Calu3 (cell line): ENCODE measurements at regions not wholly inside any gene's neighbourhood (a gene's known extent, or its start where the extent isn't known, plus 50 kb on each side); places are given as distances from the start of the nearest gene placed in this dataset.

Source experiments
- BruUV-seq: library from RNA; stranded (reverse); fragments of 400-500 nt; replicated peaks from 2 replicates; lab custom pipeline; 2021; lab: Mats Ljungman, UMichigan
- CTCF ChIA-PET: fragments of 300-600 bp; sonication (Branson Sonifier 250); formaldehyde crosslinking; loops from one replicate; lab custom pipeline; 2022; ENCODE audit warnings: antibody characterized with exemption; lab: Charles Lee
- DNase-seq: peaks from one replicate; pipeline ENCODE4 v3.0.0; 2022
- H3K27ac Mint-ChIP-seq: one replicate; pipeline ENCODE4 v1.8.0; 2022; ENCODE audit warnings: mixed read lengths; ENCODE audit not compliant: unreplicated experiment
- H3K27me3 Mint-ChIP-seq: one replicate; pipeline ENCODE4 v1.8.0; 2022; ENCODE audit warnings: mixed read lengths; ENCODE audit not compliant: unreplicated experiment
- H3K36me3 Mint-ChIP-seq: one replicate; pipeline ENCODE4 v1.8.0; 2022; ENCODE audit warnings: mild to moderate bottlenecking, moderate library complexity, mixed read lengths; ENCODE audit not compliant: insufficient read depth, unreplicated experiment
- H3K4me1 Mint-ChIP-seq: one replicate; pipeline ENCODE4 v1.8.0; 2022; ENCODE audit warnings: mild to moderate bottlenecking, low read depth, mixed read lengths; ENCODE audit not compliant: unreplicated experiment
- H3K4me3 Mint-ChIP-seq: one replicate; pipeline ENCODE4 v1.8.0; 2022; ENCODE audit warnings: mild to moderate bottlenecking, low read depth, moderate library complexity, mixed read lengths; ENCODE audit not compliant: unreplicated experiment
- H3K9me3 Mint-ChIP-seq: one replicate; pipeline ENCODE4 v1.8.0; 2022; ENCODE audit warnings: low read depth, mixed read lengths; ENCODE audit not compliant: unreplicated experiment
- CTCF ChIP-seq: fragments of 200-600 bp; IDR thresholded peaks from one replicate; pipeline ENCODE4 v1.8.0; 2022; ENCODE audit warnings: antibody characterized with exemption; ENCODE audit not compliant: unreplicated experiment
- intact Hi-C: fragments of 100-400 bp; cut with micrococcal nuclease; formaldehyde crosslinking; loops from one replicate; pipeline ENCODE4 v1.10.0; 2022; ENCODE audit not compliant: unreplicated experiment

DNA sequence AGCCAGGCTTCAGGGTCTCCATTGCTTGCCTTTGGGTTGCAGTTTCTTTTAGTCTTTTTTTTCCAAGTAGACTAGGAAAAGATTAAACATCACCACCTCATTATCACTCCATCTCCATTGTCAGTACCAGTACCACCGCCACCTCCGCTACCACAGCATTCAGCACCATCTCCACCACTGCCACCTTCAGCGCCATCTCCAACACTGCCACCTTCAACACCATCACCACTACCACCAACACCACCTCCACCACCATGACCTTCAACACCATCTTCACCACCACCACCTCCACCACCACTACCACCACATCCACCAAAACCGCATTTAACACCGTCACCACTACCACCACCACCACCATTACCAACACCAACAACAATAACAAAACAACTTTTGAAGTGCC is 141.5 kb upstream of the MPHOSPH6 start:
- Mint-ChIP-seq H3K4me1 (no peaks in the 10 kb centered on the region), H3K4me3 (no peak overlapping the region), H3K9me3 (peaks cover 2% of the 10 kb centered on the region), H3K36me3 (no peaks in the 10 kb centered on the region), H3K27ac (no peak overlapping the region), H3K27me3 (peaks cover 13% of the 10 kb centered on the region)
- intact Hi-C loops: no loop called here
- no peak for TF ChIP-seq CTCF
- no peak for DNase-seq
- no TSS peak for BruUV-seq
- CTCF ChIA-PET: no interaction called here

DNA sequence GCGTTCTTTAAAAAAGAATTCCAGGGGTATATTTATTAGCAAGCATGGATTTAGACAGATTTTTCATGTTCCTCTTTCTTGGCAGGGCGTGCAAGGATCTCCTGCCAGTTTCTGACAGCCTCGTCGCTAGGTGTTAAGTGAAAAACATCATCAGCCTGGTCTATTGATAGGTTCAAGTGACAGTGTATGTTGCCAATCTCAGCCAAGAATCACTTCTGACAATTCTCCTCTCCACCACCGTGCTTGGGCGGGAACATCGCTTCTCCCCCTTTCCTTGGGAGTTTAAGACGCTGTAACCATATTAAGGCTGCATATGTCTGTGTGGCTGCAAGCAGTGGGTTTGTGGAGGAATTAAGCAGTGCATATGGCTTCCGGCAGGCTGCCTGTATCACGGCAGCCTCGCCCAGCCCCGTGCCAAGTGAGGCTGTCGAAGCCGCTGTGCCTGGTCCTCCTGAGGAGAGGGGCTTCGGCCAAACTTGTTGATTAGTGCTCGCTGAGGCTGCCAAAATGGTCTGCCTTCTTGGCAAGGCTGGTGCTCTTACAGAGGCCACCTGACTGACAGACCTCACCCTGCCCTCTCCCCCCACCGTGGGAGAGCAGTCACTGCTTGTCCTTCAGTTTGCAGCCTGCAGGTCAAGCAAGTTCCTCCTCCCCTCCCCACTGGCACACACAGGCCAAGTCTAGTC is 132.2 kb upstream of the MPHOSPH6 start:
- intact Hi-C loops: no loop called here
- CTCF ChIA-PET: no interaction called here
- Mint-ChIP-seq H3K4me3 (no peak overlapping the region), H3K36me3 (no peaks in the 10 kb centered on the region), H3K4me1 (no peaks in the 10 kb centered on the region), H3K27me3 (peaks cover under 1% of the 10 kb centered on the region), H3K9me3 (no peaks in the 10 kb centered on the region), H3K27ac (no peak overlapping the region)
- BruUV-seq: no TSS peak
- no peak for TF ChIP-seq CTCF
- DNase-seq: no peak

- Mint-ChIP-seq H3K4me3 (no peak overlapping the region), H3K4me1 (no peaks in the 10 kb centered on the region), H3K27me3 (peaks cover 10% of the 10 kb centered on the region), H3K27ac (no peak overlapping the region), H3K9me3 (no peaks in the 10 kb centered on the region), H3K36me3 (no peaks in the 10 kb centered on the region)
- intact Hi-C loops: no loop called here
- BruUV-seq: no TSS peak
- CTCF ChIA-PET: interaction anchor here (0.6 kb wide), 1 partner anchor 623 kb away, joined by 3 read pairs; no protein-coding TSS in a partner anchor
- TF ChIP-seq CTCF: no peak
- no peak for DNase-seq
Measured at GRCh38 chr16:82301146-82301755, 131.2 kb upstream of the MPHOSPH6 start.

GRCh38 chr16:82300374-82300951 is 130.4 kb upstream of the MPHOSPH6 start:
- intact Hi-C loops: no loop called here
- H3K9me3 Mint-ChIP-seq: no peaks in the 10 kb centered on the region
- peaks cover 17% of the 10 kb centered on the region for H3K27me3 Mint-ChIP-seq
- H3K36me3 Mint-ChIP-seq: no peaks in the 10 kb centered on the region
- H3K27ac Mint-ChIP-seq: no peak overlapping the region
- no peak overlapping the region for H3K4me3 Mint-ChIP-seq
- no peak for DNase-seq
- CTCF ChIA-PET: interaction anchor here (0.6 kb wide), 1 partner anchor 624 kb away, joined by 3 read pairs; no protein-coding TSS in a partner anchor
- no TSS peak for BruUV-seq
- no peaks in the 10 kb centered on the region for H3K4me1 Mint-ChIP-seq
- no peak for TF ChIP-seq CTCF
